Muscle layer of colon (tissue), 2 donors: ENCODE measurements at regions not wholly inside any gene's neighbourhood (a gene's known extent, or its start where the extent isn't known, plus 50 kb on each side); places are given as distances from the start of the nearest gene placed in this dataset.

Experiments
- H3K27ac ChIP-seq: one replicate; pipeline ENCODE4 v1.7.0; 2013; ENCODE audit warnings: low read depth, mild to moderate bottlenecking, low read length, moderate library complexity
- H3K27me3 ChIP-seq, 2 donors: one replicate each; pipeline ENCODE4 v1.7.0; 2013; ENCODE audit warnings: low read length in 2 of 2, mild to moderate bottlenecking in 2 of 2; ENCODE audit not compliant: insufficient read depth in 2 of 2, control insufficient read depth in 1 of 2
- H3K36me3 ChIP-seq: one replicate; pipeline ENCODE4 v1.7.0; 2013; ENCODE audit warnings: mild to moderate bottlenecking, low read length; ENCODE audit not compliant: insufficient read depth
- H3K4me1 ChIP-seq: one replicate; pipeline ENCODE4 v1.7.0; 2013; ENCODE audit warnings: mild to moderate bottlenecking, low read length; ENCODE audit not compliant: insufficient read depth
- H3K4me3 ChIP-seq, 2 donors: one replicate each; pipeline ENCODE4 v1.7.0; 2013; ENCODE audit warnings: low read length in 2 of 2, low read depth in 1 of 2, mild to moderate bottlenecking in 1 of 2, moderate library complexity in 1 of 2
- H3K9ac ChIP-seq: one replicate; pipeline ENCODE4 v1.7.0; 2013; ENCODE audit warnings: low read length
- H3K9me3 ChIP-seq: one replicate; pipeline ENCODE4 v1.7.0; 2013; ENCODE audit warnings: mild to moderate bottlenecking, low read length
- donor health status: abdominal sarcoma.
- donor health status: Adenocarcinoma of cecum.

GRCh38 chr7:82624965-82625364 is 181.4 kb upstream of the CACNA2D1 start:
- Histone ChIP-seq H3K4me3 (no peak overlapping the region), H3K9ac (no peak overlapping the region), H3K27me3 (no peaks in the 10 kb centered on the region), H3K4me1 (no peaks in the 10 kb centered on the region), H3K27ac (no peak overlapping the region), H3K9me3 (no peaks in the 10 kb centered on the region), H3K36me3 (no peaks in the 10 kb centered on the region)

GRCh38 chr7:82624337-82624736 is 180.8 kb upstream of the CACNA2D1 start:
- no peak overlapping the region for H3K9ac ChIP-seq
- no peaks in the 10 kb centered on the region for H3K4me1 ChIP-seq
- H3K9me3 ChIP-seq, result no peaks in the 10 kb centered on the region
- H3K27ac ChIP-seq, result no peak overlapping the region
- no peak overlapping the region for H3K4me3 ChIP-seq
- H3K36me3 ChIP-seq, result no peaks in the 10 kb centered on the region
- H3K27me3 ChIP-seq, result no peaks in the 10 kb centered on the region

- no peaks in the 10 kb centered on the region for H3K4me1 ChIP-seq
- H3K9ac ChIP-seq, result no peak overlapping the region
- no peaks in the 10 kb centered on the region for H3K36me3 ChIP-seq
- H3K9me3 ChIP-seq, result no peaks in the 10 kb centered on the region
- no peak overlapping the region for H3K27ac ChIP-seq
- no peaks in the 10 kb centered on the region for H3K27me3 ChIP-seq
- H3K4me3 ChIP-seq, result no peak overlapping the region
These were observed 180.2 kb upstream of the CACNA2D1 start for GRCh38 chr7:82623812-82624211.

GRCh38 chr7:82617156-82617555 is 173.6 kb upstream of the CACNA2D1 start:
- no peak overlapping the region for H3K27ac ChIP-seq
- no peak overlapping the region for H3K4me3 ChIP-seq
- H3K9ac ChIP-seq, result no peak overlapping the region
- H3K36me3 ChIP-seq, result no peaks in the 10 kb centered on the region
- H3K9me3 ChIP-seq, result no peaks in the 10 kb centered on the region
- H3K4me1 ChIP-seq, result no peaks in the 10 kb centered on the region
- H3K27me3 ChIP-seq, result no peaks in the 10 kb centered on the region

- Histone ChIP-seq H3K27ac (no peak overlapping the region), H3K9me3 (no peaks in the 10 kb centered on the region), H3K9ac (no peak overlapping the region), H3K27me3 (no peaks in the 10 kb centered on the region), H3K4me1 (no peaks in the 10 kb centered on the region), H3K4me3 (no peak overlapping the region), H3K36me3 (no peaks in the 10 kb centered on the region)
These were observed 172.6 kb upstream of the CACNA2D1 start for GRCh38 chr7:82616059-82616728.

- no peaks in the 10 kb centered on the region for H3K9me3 ChIP-seq
- no peaks in the 10 kb centered on the region for H3K4me1 ChIP-seq
- H3K27ac ChIP-seq, result no peak overlapping the region
- H3K9ac ChIP-seq, result no peak overlapping the region
- H3K27me3 ChIP-seq, result no peaks in the 10 kb centered on the region
- no peak overlapping the region for H3K4me3 ChIP-seq
- no peaks in the 10 kb centered on the region for H3K36me3 ChIP-seq
These were observed 171.9 kb upstream of the CACNA2D1 start for GRCh38 chr7:82615527-82615926.

GRCh38 chr7:82609746-82610145 is 166.2 kb upstream of the CACNA2D1 start:
- H3K27ac ChIP-seq, result no peak overlapping the region
- H3K9ac ChIP-seq, result no peak overlapping the region
- no peaks in the 10 kb centered on the region for H3K9me3 ChIP-seq
- H3K4me1 ChIP-seq, result no peaks in the 10 kb centered on the region
- H3K36me3 ChIP-seq, result no peaks in the 10 kb centered on the region
- H3K27me3 ChIP-seq, result no peaks in the 10 kb centered on the region
- H3K4me3 ChIP-seq, result no peak overlapping the region

GRCh38 chr7:82605247-82605864 is 161.8 kb upstream of the CACNA2D1 start:
- Histone ChIP-seq H3K36me3 (no peaks in the 10 kb centered on the region), H3K4me3 (no peak overlapping the region), H3K27me3 (no peaks in the 10 kb centered on the region)

DNA sequence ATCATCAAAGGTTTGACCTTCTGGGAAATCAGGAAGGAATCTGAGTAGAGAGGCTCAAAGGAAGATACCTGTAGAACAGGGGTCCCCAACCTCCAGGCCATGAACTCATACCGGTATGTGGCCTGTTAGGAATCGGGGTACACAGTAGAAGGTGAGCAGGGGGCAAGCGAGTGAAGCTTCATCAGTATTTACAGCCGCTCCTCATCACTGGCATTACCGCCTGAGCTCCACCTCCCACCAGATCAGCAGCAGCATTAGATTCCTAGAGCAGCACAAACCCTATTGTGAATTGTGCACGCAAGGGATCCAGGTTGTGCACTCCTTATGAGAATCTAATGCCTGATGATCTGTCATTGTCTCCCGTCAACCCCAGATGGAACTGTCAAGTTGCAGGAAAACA is 158.5 kb upstream of the CACNA2D1 start:
- H3K4me3 ChIP-seq, result no peak overlapping the region
- H3K27me3 ChIP-seq, result no peaks in the 10 kb centered on the region
- H3K27ac ChIP-seq, result no peak overlapping the region
- no peaks in the 10 kb centered on the region for H3K36me3 ChIP-seq
- H3K9ac ChIP-seq, result no peak overlapping the region
- no peaks in the 10 kb centered on the region for H3K9me3 ChIP-seq
- H3K4me1 ChIP-seq, result no peaks in the 10 kb centered on the region

More at GRCh38 chr7:82605247-82605864, 161.8 kb upstream of the CACNA2D1 start:
- H3K27ac ChIP-seq, result no peak overlapping the region
- no peaks in the 10 kb centered on the region for H3K4me1 ChIP-seq
- H3K9me3 ChIP-seq, result no peaks in the 10 kb centered on the region
- H3K9ac ChIP-seq, result no peak overlapping the region

DNA sequence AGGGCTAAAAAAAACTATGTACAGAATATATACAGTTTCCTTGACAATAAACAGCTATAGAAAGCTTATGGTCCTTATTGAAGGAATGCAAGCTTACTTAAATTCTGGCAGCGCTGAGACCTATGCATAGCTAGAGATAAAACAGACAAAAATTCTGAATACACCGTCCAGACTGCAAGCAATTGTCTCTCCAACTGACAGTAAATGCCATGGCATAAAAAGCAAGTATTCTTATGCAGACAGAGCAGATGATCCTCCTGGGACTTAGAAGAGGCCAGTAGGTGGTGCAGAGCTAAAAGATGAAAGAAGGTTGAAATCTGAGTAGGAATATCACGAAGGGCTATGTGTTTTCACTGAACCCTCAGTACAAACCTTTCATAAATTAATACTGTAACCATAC is 157.0 kb upstream of the CACNA2D1 start:
- H3K9ac ChIP-seq, result no peak overlapping the region
- no peak overlapping the region for H3K27ac ChIP-seq

GRCh38 chr7:82599895-82600294 is 156.3 kb upstream of the CACNA2D1 start:
- Histone ChIP-seq H3K4me3 (no peak overlapping the region), H3K9ac (no peak overlapping the region), H3K27me3 (no peaks in the 10 kb centered on the region), H3K36me3 (no peaks in the 10 kb centered on the region), H3K9me3 (no peaks in the 10 kb centered on the region), H3K27ac (no peak overlapping the region), H3K4me1 (no peaks in the 10 kb centered on the region)

More for the DNA sequence above, 157.0 kb upstream of the CACNA2D1 start:
- H3K36me3 ChIP-seq, result no peaks in the 10 kb centered on the region
- no peaks in the 10 kb centered on the region for H3K9me3 ChIP-seq
- H3K4me1 ChIP-seq, result no peaks in the 10 kb centered on the region
- no peak overlapping the region for H3K4me3 ChIP-seq
- no peaks in the 10 kb centered on the region for H3K27me3 ChIP-seq

GRCh38 chr7:82598958-82599357 is 155.4 kb upstream of the CACNA2D1 start:
- H3K27ac ChIP-seq, result no peak overlapping the region
- no peaks in the 10 kb centered on the region for H3K4me1 ChIP-seq
- H3K9me3 ChIP-seq, result no peaks in the 10 kb centered on the region
- no peak overlapping the region for H3K9ac ChIP-seq
- H3K36me3 ChIP-seq, result no peaks in the 10 kb centered on the region
- no peak overlapping the region for H3K4me3 ChIP-seq
- H3K27me3 ChIP-seq, result no peaks in the 10 kb centered on the region
